H9 (cell line): ENCODE measurements at regions not wholly inside any gene's neighbourhood (a gene's known extent, or its start where the extent isn't known, plus 50 kb on each side); places are given as distances from the start of the nearest gene placed in this dataset.

ENCODE experiments used
- DNase-seq: peaks from one replicate; pipeline ENCODE4 v3.0.0-alpha.2; 2017
- H2AFZ ChIP-seq: one replicate; pipeline ENCODE4 v1.6.1; 2013; ENCODE audit warnings: mild to moderate bottlenecking, low read length, control low read depth, moderate library complexity
- H2AK5ac ChIP-seq: 2 replicates; pipeline ENCODE4 v1.6.1; 2013; ENCODE audit warnings: low read length, control low read depth, mixed read lengths; ENCODE audit not compliant: insufficient read length
- H2BK120ac ChIP-seq: one replicate; pipeline ENCODE4 v1.6.1; 2013; ENCODE audit warnings: low read depth, mild to moderate bottlenecking, low read length, control low read depth, inconsistent platforms; ENCODE audit not compliant: poor library complexity, severe bottlenecking
- H2BK12ac ChIP-seq: 2 replicates; pipeline ENCODE4 v1.6.1; 2013; ENCODE audit warnings: low read length, control low read depth, mixed read lengths, low read depth; ENCODE audit not compliant: insufficient read length
- H2BK15ac ChIP-seq: 2 replicates; pipeline ENCODE4 v1.6.1; 2013; ENCODE audit warnings: low read depth, low read length, control low read depth
- H2BK20ac ChIP-seq: one replicate; pipeline ENCODE4 v1.6.1; 2013; ENCODE audit warnings: low read depth, mild to moderate bottlenecking, low read length, control low read depth, inconsistent platforms; ENCODE audit not compliant: poor library complexity, severe bottlenecking
- H2BK5ac ChIP-seq: 2 replicates; pipeline ENCODE4 v1.6.1; 2013; ENCODE audit warnings: low read length, control low read depth, mixed read lengths; ENCODE audit not compliant: insufficient read length
- H3K14ac ChIP-seq: 2 replicates; pipeline ENCODE4 v1.6.1; 2013; ENCODE audit warnings: low read length, control low read depth; ENCODE audit not compliant: insufficient read depth
- H3K18ac ChIP-seq: 2 replicates; pipeline ENCODE4 v1.6.1; 2013; ENCODE audit warnings: low read depth, mild to moderate bottlenecking, mixed read lengths, low read length, control low read depth; ENCODE audit not compliant: insufficient read length
- H3K23ac ChIP-seq: 2 replicates; pipeline ENCODE4 v1.6.1; 2013; ENCODE audit warnings: low read length, control low read depth, mixed read lengths, low read depth; ENCODE audit not compliant: insufficient read length
- H3K23me2 ChIP-seq: 2 replicates; pipeline ENCODE4 v1.6.1; 2013; ENCODE audit warnings: low read depth, mild to moderate bottlenecking, mixed read lengths, low read length, control low read depth; ENCODE audit not compliant: insufficient read length, poor library complexity, severe bottlenecking
- H3K27ac ChIP-seq: 2 replicates; pipeline ENCODE4 v1.5.1; 2013; ENCODE audit warnings: low read length, control low read depth, mixed read lengths, low read depth; ENCODE audit not compliant: insufficient read length
- H3K27me3 ChIP-seq: 2 replicates; pipeline ENCODE4 v1.6.1; 2013; ENCODE audit warnings: low read length, control low read depth, inconsistent platforms; ENCODE audit not compliant: insufficient read depth
- H3K4ac ChIP-seq: 2 replicates; pipeline ENCODE4 v1.6.1; 2013; ENCODE audit warnings: low read depth, mild to moderate bottlenecking, control low read depth, inconsistent platforms, low read length, moderate library complexity
- H3K4me1 ChIP-seq: 2 replicates; pipeline ENCODE4 v1.6.1; 2013; ENCODE audit warnings: low read length, control low read depth, inconsistent platforms; ENCODE audit not compliant: insufficient read depth
- H3K4me2 ChIP-seq: 2 replicates; pipeline ENCODE4 v1.6.1; 2013; ENCODE audit warnings: low read length, control low read depth, mixed read lengths; ENCODE audit not compliant: insufficient read length, insufficient read depth
- H3K56ac ChIP-seq: 2 replicates; pipeline ENCODE4 v1.6.1; 2013; ENCODE audit warnings: low read depth, mild to moderate bottlenecking, mixed read lengths, low read length, control low read depth; ENCODE audit not compliant: insufficient read length
- H3K79me1 ChIP-seq: 2 replicates; pipeline ENCODE4 v1.6.1; 2013; ENCODE audit warnings: low read depth, mild to moderate bottlenecking, moderate library complexity, low read length, control low read depth, inconsistent platforms; ENCODE audit not compliant: insufficient read depth, poor library complexity, severe bottlenecking
- H3K79me2 ChIP-seq: 2 replicates; pipeline ENCODE4 v1.6.1; 2013; ENCODE audit warnings: low read length, control low read depth, inconsistent platforms; ENCODE audit not compliant: insufficient read depth
- H3K9ac ChIP-seq: 2 replicates; pipeline ENCODE4 v1.6.1; 2013; ENCODE audit warnings: low read length, control low read depth, mixed read lengths; ENCODE audit not compliant: insufficient read length; ENCODE audit errors: extremely low read depth
- H3K9me3 ChIP-seq: one replicate; pipeline ENCODE4 v1.6.1; 2013; ENCODE audit warnings: low read depth, low read length, inconsistent platforms; ENCODE audit not compliant: control insufficient read depth
- H3T11ph ChIP-seq: one replicate; pipeline ENCODE4 v1.6.1; 2013; ENCODE audit warnings: mild to moderate bottlenecking, low read length, control low read depth, inconsistent platforms
- H4K20me1 ChIP-seq: one replicate; pipeline ENCODE4 v1.6.1; 2013; ENCODE audit not compliant: control insufficient read depth, insufficient read length, insufficient read depth
- H4K5ac ChIP-seq: 2 replicates; pipeline ENCODE4 v1.6.1; 2013; ENCODE audit warnings: low read depth, mild to moderate bottlenecking, mixed read lengths, low read length, control low read depth; ENCODE audit not compliant: insufficient read length
- H4K8ac ChIP-seq: replicated peaks from 2 replicates; pipeline ENCODE4 v1.6.1; 2013; ENCODE audit warnings: low read length, control low read depth, mixed read lengths, low read depth; ENCODE audit not compliant: insufficient read length
- H4K91ac ChIP-seq: 2 replicates; pipeline ENCODE4 v1.6.1; 2013; ENCODE audit warnings: low read depth, mild to moderate bottlenecking, moderate library complexity, mixed read lengths, low read length, control low read depth; ENCODE audit not compliant: insufficient read length
- H3K27ac Mint-ChIP-seq, 3 experiments: 2 replicates in 2 of 3; 3 replicates in 1 of 3; pipeline ENCODE4 v1.8.0; 2020 to 2021; ENCODE audit warnings: mixed read lengths in 3 of 3, mild to moderate bottlenecking in 1 of 3, moderate library complexity in 1 of 3
- H3K27me3 Mint-ChIP-seq: 2 replicates; pipeline ENCODE4 v1.8.0; 2021; ENCODE audit warnings: low read depth, mild to moderate bottlenecking, moderate library complexity, mixed read lengths
- H3K36me3 Mint-ChIP-seq, 3 experiments: 2 replicates in 2 of 3; 3 replicates in 1 of 3; pipeline ENCODE4 v1.8.0; 2020 to 2021; ENCODE audit warnings: low read depth in 3 of 3, mixed read lengths in 3 of 3; ENCODE audit not compliant: insufficient read depth in 1 of 3
- H3K4me1 Mint-ChIP-seq, 2 experiments: 2 replicates each; pipeline ENCODE4 v1.8.0; 2020; ENCODE audit warnings: mixed read lengths in 2 of 2
- H3K4me3 Mint-ChIP-seq, 2 experiments: 2 replicates in 1 of 2; 3 replicates in 1 of 2; pipeline ENCODE4 v1.8.0; 2020 to 2021; ENCODE audit warnings: mild to moderate bottlenecking in 2 of 2, mixed read lengths in 2 of 2, moderate library complexity in 1 of 2
- H3K9me3 Mint-ChIP-seq, 2 experiments: 2 replicates in 1 of 2; 3 replicates in 1 of 2; pipeline ENCODE4 v1.8.0; 2020; ENCODE audit warnings: mild to moderate bottlenecking in 2 of 2, mixed read lengths in 2 of 2, moderate library complexity in 1 of 2
- WGBS: extraction: QIAGEN DNeasy Blood & Tissue Kit; methylation state at CpG from one replicate; pipeline ENCODE4 v1.1.7; 2013; ENCODE audit warnings: missing lambda C conversion rate, low lambda C conversion rate, mixed read lengths; ENCODE audit not compliant: insufficient read length; ENCODE audit errors: extremely low coverage; 5-methylcytosine and 5-hydroxymethylcytosine counted together
- TF ChIP-seq, protein P1 (sequence below): fragments of 200-600 bp; sonication (generic); conservative IDR thresholded peaks from 3 replicates; pipeline ENCODE4 v1.8.0; 2021; ENCODE audit warnings: antibody characterized with exemption, mild to moderate bottlenecking

DNA sequence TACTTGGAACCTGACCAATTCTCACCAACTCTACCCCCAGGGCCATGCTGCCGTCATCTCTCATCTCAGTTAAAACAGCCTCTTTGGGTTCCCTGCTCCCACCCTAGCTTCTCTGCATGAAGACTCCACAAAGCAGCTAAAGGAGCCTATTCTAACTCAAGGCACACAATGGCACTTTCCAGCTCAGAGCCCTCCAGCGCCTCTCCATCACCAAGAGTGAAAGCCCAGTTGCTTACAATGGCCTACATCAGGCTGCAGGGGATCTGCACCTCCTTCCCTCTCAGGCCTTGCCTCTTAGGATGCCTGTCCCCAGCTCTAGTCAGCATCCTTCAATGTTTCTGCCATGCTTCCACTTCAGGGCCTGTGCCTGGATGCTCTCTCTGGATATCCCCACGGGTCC is 83.7 kb upstream of the GNAZ start:
- H2BK20ac ChIP-seq, result no peak overlapping the region
- Mint-ChIP-seq H3K4me3 (no peak overlapping the region), H3K4me1 (no peaks in the 10 kb centered on the region), H3K27ac (no peak overlapping the region), H3K36me3 (peaks cover 2 to 7% (median 3%) of the 10 kb centered on the region in 3 experiments; a peak in 5 of 7 replicates), H3K27me3 (peaks cover 90% of the 10 kb centered on the region), H3K9me3 (peaks cover 19 to 28% of the 10 kb centered on the region in 2 experiments)
- H2AFZ ChIP-seq, result no peak overlapping the region
- H3K14ac ChIP-seq, result no peak overlapping the region
- no peak overlapping the region for H2BK120ac ChIP-seq
- H3K4me1 ChIP-seq, result no peaks in the 10 kb centered on the region
- WGBS, result no CpG with 5 or more reads among the region's 3 CpGs
- H2BK15ac ChIP-seq, result no peak overlapping the region
- H3K23me2 ChIP-seq, result no peaks in the 10 kb centered on the region
- H2BK12ac ChIP-seq, result no peak overlapping the region
- H3K9me3 ChIP-seq, result peaks cover 20% of the 10 kb centered on the region
- H3K4ac ChIP-seq, result no peak overlapping the region
- no peak overlapping the region for H3T11ph ChIP-seq
- no peaks in the 10 kb centered on the region for H3K79me1 ChIP-seq
- H3K4me2 ChIP-seq, result no peak overlapping the region
- no peak overlapping the region for H3K9ac ChIP-seq
- no peak overlapping the region for H2AK5ac ChIP-seq
- H4K8ac ChIP-seq, result no peak overlapping the region
- no peak overlapping the region for H4K5ac ChIP-seq
- H2BK5ac ChIP-seq, result no peak overlapping the region
- no peak overlapping the region for H4K91ac ChIP-seq
- H3K79me2 ChIP-seq, result no peaks in the 10 kb centered on the region
- TF ChIP-seq, protein P1, sequence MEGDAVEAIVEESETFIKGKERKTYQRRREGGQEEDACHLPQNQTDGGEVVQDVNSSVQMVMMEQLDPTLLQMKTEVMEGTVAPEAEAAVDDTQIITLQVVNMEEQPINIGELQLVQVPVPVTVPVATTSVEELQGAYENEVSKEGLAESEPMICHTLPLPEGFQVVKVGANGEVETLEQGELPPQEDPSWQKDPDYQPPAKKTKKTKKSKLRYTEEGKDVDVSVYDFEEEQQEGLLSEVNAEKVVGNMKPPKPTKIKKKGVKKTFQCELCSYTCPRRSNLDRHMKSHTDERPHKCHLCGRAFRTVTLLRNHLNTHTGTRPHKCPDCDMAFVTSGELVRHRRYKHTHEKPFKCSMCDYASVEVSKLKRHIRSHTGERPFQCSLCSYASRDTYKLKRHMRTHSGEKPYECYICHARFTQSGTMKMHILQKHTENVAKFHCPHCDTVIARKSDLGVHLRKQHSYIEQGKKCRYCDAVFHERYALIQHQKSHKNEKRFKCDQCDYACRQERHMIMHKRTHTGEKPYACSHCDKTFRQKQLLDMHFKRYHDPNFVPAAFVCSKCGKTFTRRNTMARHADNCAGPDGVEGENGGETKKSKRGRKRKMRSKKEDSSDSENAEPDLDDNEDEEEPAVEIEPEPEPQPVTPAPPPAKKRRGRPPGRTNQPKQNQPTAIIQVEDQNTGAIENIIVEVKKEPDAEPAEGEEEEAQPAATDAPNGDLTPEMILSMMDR, result no peak
- no peak overlapping the region for H3K56ac ChIP-seq
- H3K18ac ChIP-seq, result no peak overlapping the region
- no peaks in the 10 kb centered on the region for H4K20me1 ChIP-seq
- no peak overlapping the region for H3K27ac ChIP-seq
- DNase-seq, result no peak
- no peak overlapping the region for H3K23ac ChIP-seq
- H3K27me3 ChIP-seq, result no peaks in the 10 kb centered on the region
